H9 (cell line): ENCODE measurements at regions not wholly inside any gene's neighbourhood (a gene's known extent, or its start where the extent isn't known, plus 50 kb on each side); places are given as distances from the start of the nearest gene placed in this dataset.

Experiments
- DNase-seq: peaks from one replicate; pipeline ENCODE4 v3.0.0-alpha.2; 2017
- H2AFZ ChIP-seq: one replicate; pipeline ENCODE4 v1.6.1; 2013; ENCODE audit warnings: mild to moderate bottlenecking, low read length, control low read depth, moderate library complexity
- H2AK5ac ChIP-seq: 2 replicates; pipeline ENCODE4 v1.6.1; 2013; ENCODE audit warnings: low read length, control low read depth, mixed read lengths; ENCODE audit not compliant: insufficient read length
- H2BK120ac ChIP-seq: one replicate; pipeline ENCODE4 v1.6.1; 2013; ENCODE audit warnings: low read depth, mild to moderate bottlenecking, low read length, control low read depth, inconsistent platforms; ENCODE audit not compliant: poor library complexity, severe bottlenecking
- H2BK12ac ChIP-seq: 2 replicates; pipeline ENCODE4 v1.6.1; 2013; ENCODE audit warnings: low read length, control low read depth, mixed read lengths, low read depth; ENCODE audit not compliant: insufficient read length
- H2BK15ac ChIP-seq: 2 replicates; pipeline ENCODE4 v1.6.1; 2013; ENCODE audit warnings: low read depth, low read length, control low read depth
- H2BK20ac ChIP-seq: one replicate; pipeline ENCODE4 v1.6.1; 2013; ENCODE audit warnings: low read depth, mild to moderate bottlenecking, low read length, control low read depth, inconsistent platforms; ENCODE audit not compliant: poor library complexity, severe bottlenecking
- H2BK5ac ChIP-seq: 2 replicates; pipeline ENCODE4 v1.6.1; 2013; ENCODE audit warnings: low read length, control low read depth, mixed read lengths; ENCODE audit not compliant: insufficient read length
- H3K14ac ChIP-seq: 2 replicates; pipeline ENCODE4 v1.6.1; 2013; ENCODE audit warnings: low read length, control low read depth; ENCODE audit not compliant: insufficient read depth
- H3K18ac ChIP-seq: 2 replicates; pipeline ENCODE4 v1.6.1; 2013; ENCODE audit warnings: low read depth, mild to moderate bottlenecking, mixed read lengths, low read length, control low read depth; ENCODE audit not compliant: insufficient read length
- H3K23ac ChIP-seq: 2 replicates; pipeline ENCODE4 v1.6.1; 2013; ENCODE audit warnings: low read length, control low read depth, mixed read lengths, low read depth; ENCODE audit not compliant: insufficient read length
- H3K23me2 ChIP-seq: 2 replicates; pipeline ENCODE4 v1.6.1; 2013; ENCODE audit warnings: low read depth, mild to moderate bottlenecking, mixed read lengths, low read length, control low read depth; ENCODE audit not compliant: insufficient read length, poor library complexity, severe bottlenecking
- H3K27ac ChIP-seq: 2 replicates; pipeline ENCODE4 v1.5.1; 2013; ENCODE audit warnings: low read length, control low read depth, mixed read lengths, low read depth; ENCODE audit not compliant: insufficient read length
- H3K27me3 ChIP-seq: 2 replicates; pipeline ENCODE4 v1.6.1; 2013; ENCODE audit warnings: low read length, control low read depth, inconsistent platforms; ENCODE audit not compliant: insufficient read depth
- H3K4ac ChIP-seq: 2 replicates; pipeline ENCODE4 v1.6.1; 2013; ENCODE audit warnings: low read depth, mild to moderate bottlenecking, control low read depth, inconsistent platforms, low read length, moderate library complexity
- H3K4me1 ChIP-seq: 2 replicates; pipeline ENCODE4 v1.6.1; 2013; ENCODE audit warnings: low read length, control low read depth, inconsistent platforms; ENCODE audit not compliant: insufficient read depth
- H3K4me2 ChIP-seq: 2 replicates; pipeline ENCODE4 v1.6.1; 2013; ENCODE audit warnings: low read length, control low read depth, mixed read lengths; ENCODE audit not compliant: insufficient read length, insufficient read depth
- H3K56ac ChIP-seq: 2 replicates; pipeline ENCODE4 v1.6.1; 2013; ENCODE audit warnings: low read depth, mild to moderate bottlenecking, mixed read lengths, low read length, control low read depth; ENCODE audit not compliant: insufficient read length
- H3K79me1 ChIP-seq: 2 replicates; pipeline ENCODE4 v1.6.1; 2013; ENCODE audit warnings: low read depth, mild to moderate bottlenecking, moderate library complexity, low read length, control low read depth, inconsistent platforms; ENCODE audit not compliant: insufficient read depth, poor library complexity, severe bottlenecking
- H3K79me2 ChIP-seq: 2 replicates; pipeline ENCODE4 v1.6.1; 2013; ENCODE audit warnings: low read length, control low read depth, inconsistent platforms; ENCODE audit not compliant: insufficient read depth
- H3K9ac ChIP-seq: 2 replicates; pipeline ENCODE4 v1.6.1; 2013; ENCODE audit warnings: low read length, control low read depth, mixed read lengths; ENCODE audit not compliant: insufficient read length; ENCODE audit errors: extremely low read depth
- H3K9me3 ChIP-seq: one replicate; pipeline ENCODE4 v1.6.1; 2013; ENCODE audit warnings: low read depth, low read length, inconsistent platforms; ENCODE audit not compliant: control insufficient read depth
- H3T11ph ChIP-seq: one replicate; pipeline ENCODE4 v1.6.1; 2013; ENCODE audit warnings: mild to moderate bottlenecking, low read length, control low read depth, inconsistent platforms
- H4K20me1 ChIP-seq: one replicate; pipeline ENCODE4 v1.6.1; 2013; ENCODE audit not compliant: control insufficient read depth, insufficient read length, insufficient read depth
- H4K5ac ChIP-seq: 2 replicates; pipeline ENCODE4 v1.6.1; 2013; ENCODE audit warnings: low read depth, mild to moderate bottlenecking, mixed read lengths, low read length, control low read depth; ENCODE audit not compliant: insufficient read length
- H4K8ac ChIP-seq: replicated peaks from 2 replicates; pipeline ENCODE4 v1.6.1; 2013; ENCODE audit warnings: low read length, control low read depth, mixed read lengths, low read depth; ENCODE audit not compliant: insufficient read length
- H4K91ac ChIP-seq: 2 replicates; pipeline ENCODE4 v1.6.1; 2013; ENCODE audit warnings: low read depth, mild to moderate bottlenecking, moderate library complexity, mixed read lengths, low read length, control low read depth; ENCODE audit not compliant: insufficient read length
- H3K27ac Mint-ChIP-seq, 3 experiments: 2 replicates in 2 of 3; 3 replicates in 1 of 3; pipeline ENCODE4 v1.8.0; 2020 to 2021; ENCODE audit warnings: mixed read lengths in 3 of 3, mild to moderate bottlenecking in 1 of 3, moderate library complexity in 1 of 3
- H3K27me3 Mint-ChIP-seq: 2 replicates; pipeline ENCODE4 v1.8.0; 2021; ENCODE audit warnings: low read depth, mild to moderate bottlenecking, moderate library complexity, mixed read lengths
- H3K36me3 Mint-ChIP-seq, 3 experiments: 2 replicates in 2 of 3; 3 replicates in 1 of 3; pipeline ENCODE4 v1.8.0; 2020 to 2021; ENCODE audit warnings: low read depth in 3 of 3, mixed read lengths in 3 of 3; ENCODE audit not compliant: insufficient read depth in 1 of 3
- H3K4me1 Mint-ChIP-seq, 2 experiments: 2 replicates each; pipeline ENCODE4 v1.8.0; 2020; ENCODE audit warnings: mixed read lengths in 2 of 2
- H3K4me3 Mint-ChIP-seq, 2 experiments: 2 replicates in 1 of 2; 3 replicates in 1 of 2; pipeline ENCODE4 v1.8.0; 2020 to 2021; ENCODE audit warnings: mild to moderate bottlenecking in 2 of 2, mixed read lengths in 2 of 2, moderate library complexity in 1 of 2
- H3K9me3 Mint-ChIP-seq, 2 experiments: 2 replicates in 1 of 2; 3 replicates in 1 of 2; pipeline ENCODE4 v1.8.0; 2020; ENCODE audit warnings: mild to moderate bottlenecking in 2 of 2, mixed read lengths in 2 of 2, moderate library complexity in 1 of 2
- CTCF ChIP-seq: fragments of 200-600 bp; sonication (generic); conservative IDR thresholded peaks from 3 replicates; pipeline ENCODE4 v1.8.0; 2021; ENCODE audit warnings: antibody characterized with exemption, mild to moderate bottlenecking
- WGBS: extraction: QIAGEN DNeasy Blood & Tissue Kit; methylation state at CpG from one replicate; pipeline ENCODE4 v1.1.7; 2013; ENCODE audit warnings: missing lambda C conversion rate, low lambda C conversion rate, mixed read lengths; ENCODE audit not compliant: insufficient read length; ENCODE audit errors: extremely low coverage; 5-methylcytosine and 5-hydroxymethylcytosine counted together

GRCh38 chr1:220457957-220458609 lies 69.9 kb upstream of the MARK1 start:
- Histone ChIP-seq H3K18ac (no peak overlapping the region), H3K14ac (no peak overlapping the region), H3K79me1 (no peaks in the 10 kb centered on the region), H4K91ac (no peak overlapping the region), H2BK20ac (no peak overlapping the region), H3T11ph (no peak overlapping the region), H4K20me1 (no peaks in the 10 kb centered on the region), H2BK120ac (no peak overlapping the region), H2AFZ (no peak overlapping the region), H3K79me2 (no peaks in the 10 kb centered on the region), H3K23me2 (no peaks in the 10 kb centered on the region), H2AK5ac (no peak overlapping the region), H3K56ac (no peak overlapping the region), H3K23ac (no peak overlapping the region), H3K4me2 (no peak overlapping the region), H3K27me3 (no peaks in the 10 kb centered on the region), H4K5ac (no peak overlapping the region), H4K8ac (no peak overlapping the region), H3K4ac (no peak overlapping the region), H2BK15ac (no peak overlapping the region), H3K9ac (no peak overlapping the region), H3K9me3 (no peaks in the 10 kb centered on the region), H2BK12ac (no peak overlapping the region), H2BK5ac (no peak overlapping the region), H3K27ac (no peak overlapping the region), H3K4me1 (no peaks in the 10 kb centered on the region)
- no peak for DNase-seq
- Mint-ChIP-seq H3K36me3 (no peaks in the 10 kb centered on the region), H3K27ac (no peak overlapping the region; a peak in 1 of 7 replicates), H3K4me1 (peaks cover 12 to 15% of the 10 kb centered on the region in 2 experiments), H3K27me3 (no peaks in the 10 kb centered on the region; the same call in 1 of the 2 replicates), H3K4me3 (no peak overlapping the region), H3K9me3 (no peaks in the 10 kb centered on the region)
- TF ChIP-seq CTCF, result no peak
- no CpG with 5 or more reads among the region's 5 CpGs for WGBS
